GM18520 (cell line): ENCODE measurements at regions not wholly inside any gene's neighbourhood (a gene's known extent, or its start where the extent isn't known, plus 50 kb on each side); places are given as distances from the start of the nearest gene placed in this dataset.
"Not testable (repeated sequence)": the region's sequence is repeated elsewhere in the genome, so short reads cannot be mapped to it uniquely, and the experiment has no call there.

Experiments used
- ATAC-seq: cut with Tn5 transposase; IDR thresholded peaks from one replicate; pipeline ENCODE4 v1.9.1; 2021; ENCODE audit not compliant: unreplicated experiment

DNA sequence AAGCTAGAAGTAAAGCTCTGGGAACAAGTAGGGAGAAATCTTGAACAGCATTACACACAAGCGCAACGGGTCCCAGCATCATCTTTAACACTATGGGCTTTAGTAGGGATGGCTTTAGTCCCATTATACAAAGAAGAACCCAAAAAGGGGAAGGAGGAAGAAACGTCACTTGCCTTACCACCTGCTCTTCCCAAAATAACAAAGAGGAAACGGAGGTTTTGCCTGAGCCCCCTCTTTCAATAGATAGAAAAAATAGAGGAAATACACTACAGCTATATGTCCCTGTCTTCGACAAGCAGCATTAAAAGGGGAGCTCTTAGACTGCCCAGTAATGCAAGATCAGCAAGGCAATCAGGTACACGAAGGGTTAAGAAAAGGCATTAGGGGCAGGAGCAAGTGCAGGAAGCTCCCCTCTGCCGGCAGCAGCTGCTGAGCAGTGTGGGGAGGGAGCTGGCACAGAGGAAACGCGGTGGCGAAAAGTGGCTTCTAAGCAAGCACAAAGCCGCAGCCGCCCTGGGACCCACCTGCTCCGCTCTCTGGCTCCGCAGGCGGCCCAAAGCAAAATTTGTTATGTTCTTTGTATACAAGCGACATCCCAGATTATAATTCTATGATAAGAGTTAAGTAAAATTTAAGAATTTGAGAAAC, 1172.4 kb downstream of the TMEM121 start:
- ATAC-seq = not testable (repeated sequence)

- ATAC-seq = not testable (repeated sequence)
These were observed 1177.3 kb downstream of the TMEM121 start for GRCh38 chr14:106703651-106704050.

GRCh38 chr14:106706488-106706887, 1180.1 kb downstream of the TMEM121 start:
- not testable (repeated sequence) for ATAC-seq

GRCh38 chr14:106710187-106710586, 1183.8 kb downstream of the TMEM121 start:
- ATAC-seq = not testable (repeated sequence)

DNA sequence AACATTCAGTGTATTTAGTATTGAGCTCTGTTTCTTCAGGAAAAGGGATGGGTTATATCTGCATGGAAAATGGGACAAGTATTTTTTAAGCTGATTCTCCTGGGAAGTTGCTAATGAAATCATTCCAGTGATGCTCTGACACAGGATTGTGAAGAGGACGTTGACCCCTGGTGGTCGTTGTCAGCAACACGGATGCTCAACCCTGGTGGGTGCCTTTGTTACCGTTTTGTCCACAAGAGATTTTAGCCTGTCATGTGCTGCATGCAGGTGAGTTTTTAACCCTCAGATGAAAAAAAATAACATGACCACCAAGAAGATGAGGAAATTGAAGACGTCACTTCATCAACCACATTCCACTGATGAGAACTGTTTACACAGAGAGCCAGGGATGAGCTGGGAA, 1186.1 kb downstream of the TMEM121 start:
- not testable (repeated sequence) for ATAC-seq

DNA sequence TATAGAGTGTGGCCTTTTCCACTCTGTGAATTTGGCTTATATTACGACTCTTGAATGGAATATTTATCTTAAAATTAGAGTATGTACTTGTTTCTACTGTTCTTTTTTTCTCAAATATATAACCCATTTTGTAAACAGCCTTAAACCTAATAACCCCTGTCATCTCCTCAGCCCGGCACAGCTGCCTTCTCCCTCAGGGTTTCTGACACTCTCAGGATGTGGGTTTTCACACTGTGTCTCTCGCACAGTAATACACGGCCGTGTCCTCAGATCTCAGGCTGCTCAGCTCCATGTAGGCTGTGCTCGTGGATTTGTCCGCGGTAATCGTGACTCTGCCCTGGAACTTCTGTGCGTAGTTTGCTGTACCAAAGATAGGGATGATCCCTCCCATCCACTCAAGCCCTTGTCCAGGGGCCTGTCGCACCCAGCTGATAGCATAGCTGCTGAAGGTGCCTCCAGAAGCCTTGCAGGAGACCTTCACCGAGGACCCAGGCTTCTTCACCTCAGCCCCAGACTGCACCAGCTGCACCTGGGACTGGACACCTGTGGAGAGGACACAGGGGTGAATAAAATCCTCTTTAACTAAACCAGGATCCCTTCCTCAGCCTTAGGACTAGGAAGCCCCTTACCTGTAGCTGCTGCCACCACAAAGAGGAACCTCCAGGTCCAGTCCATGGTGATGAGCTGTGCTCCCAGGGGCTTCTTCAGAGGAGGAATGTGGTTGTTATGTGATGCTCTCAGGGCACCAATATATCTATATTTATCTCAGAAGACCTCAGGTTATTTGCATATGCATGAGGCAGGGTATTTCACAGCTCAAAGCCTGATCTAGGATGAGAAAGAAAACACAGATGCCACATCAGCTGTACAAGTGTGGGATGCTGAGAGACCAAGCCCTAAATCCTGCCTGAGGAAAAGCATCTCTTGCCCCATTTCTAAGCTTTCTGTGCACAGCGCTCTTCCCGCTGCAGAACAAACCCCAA, 1188.4 kb downstream of the TMEM121 start:
- peak; percentile 52 for ATAC-seq

- not testable (repeated sequence) for ATAC-seq
These were observed 1191.2 kb downstream of the TMEM121 start for GRCh38 chr14:106717544-106717943.

- ATAC-seq = not testable (repeated sequence)
These were observed 1193.5 kb downstream of the TMEM121 start for GRCh38 chr14:106719880-106720279.

- not testable (repeated sequence) for ATAC-seq
These were observed 1195.5 kb downstream of the TMEM121 start for GRCh38 chr14:106721926-106722325.

DNA sequence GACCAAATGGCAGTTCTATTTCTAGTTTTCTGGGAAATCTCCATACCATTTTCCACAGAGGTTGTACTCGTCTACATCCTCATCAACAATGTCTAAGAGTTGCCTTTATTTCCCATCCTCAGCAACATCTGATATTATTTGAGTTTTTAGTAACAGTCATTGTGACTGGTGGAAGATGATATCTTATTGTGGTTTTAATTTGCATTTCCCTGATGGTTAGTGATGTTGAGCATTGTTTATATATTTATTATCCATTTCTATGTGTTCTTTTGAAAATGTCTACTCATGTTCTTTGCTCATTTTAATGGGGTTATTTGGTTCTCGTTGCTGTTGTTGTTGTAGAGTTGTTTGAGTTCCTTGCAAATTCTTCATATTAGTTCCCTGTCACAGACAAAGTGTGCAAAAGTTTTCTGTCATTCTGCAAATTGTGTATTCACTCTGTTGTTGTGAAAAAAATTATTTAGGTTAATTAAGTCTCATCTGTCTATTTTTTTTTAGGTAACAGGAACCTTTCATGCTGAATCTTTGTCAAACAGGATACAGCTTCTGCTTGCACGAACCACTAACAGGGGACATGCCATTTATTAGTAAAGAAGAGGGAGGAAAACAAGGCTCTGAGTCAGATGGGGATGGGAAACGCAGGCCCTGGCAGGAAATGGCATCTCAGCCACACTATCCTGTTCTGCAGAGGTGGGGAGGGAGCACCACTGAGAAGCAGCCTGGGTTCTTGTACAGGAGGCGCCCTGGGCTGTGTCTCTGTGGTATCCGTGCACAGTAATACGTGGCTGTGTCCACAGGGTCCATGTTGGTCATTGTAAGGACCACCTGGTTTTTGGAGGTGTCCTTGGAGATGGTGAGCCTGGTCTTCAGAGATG, 1196.7 kb downstream of the TMEM121 start:
- ATAC-seq = not testable (repeated sequence)

DNA sequence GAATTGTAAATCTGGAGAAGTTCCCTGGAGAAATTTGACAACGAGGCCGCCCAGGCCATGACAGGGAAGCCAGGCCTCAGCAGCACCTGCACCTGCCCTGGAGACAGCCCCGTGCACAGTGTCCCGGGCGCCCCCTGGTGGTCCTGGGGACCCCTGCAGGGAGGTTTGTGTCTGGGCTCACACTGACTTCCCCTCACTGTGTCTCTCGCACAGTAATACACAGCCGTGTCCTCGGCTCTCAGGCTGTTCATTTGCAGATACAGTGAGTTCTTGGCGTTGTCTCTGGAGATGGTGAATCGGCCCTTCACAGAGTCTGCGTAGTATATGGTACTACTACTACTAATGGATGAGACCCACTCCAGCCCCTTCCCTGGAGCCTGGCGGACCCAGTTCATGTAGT, 1201.6 kb downstream of the TMEM121 start:
- ATAC-seq = not testable (repeated sequence)

- no peak for ATAC-seq
These were observed 1202.2 kb downstream of the TMEM121 start for GRCh38 chr14:106728611-106729010.

DNA sequence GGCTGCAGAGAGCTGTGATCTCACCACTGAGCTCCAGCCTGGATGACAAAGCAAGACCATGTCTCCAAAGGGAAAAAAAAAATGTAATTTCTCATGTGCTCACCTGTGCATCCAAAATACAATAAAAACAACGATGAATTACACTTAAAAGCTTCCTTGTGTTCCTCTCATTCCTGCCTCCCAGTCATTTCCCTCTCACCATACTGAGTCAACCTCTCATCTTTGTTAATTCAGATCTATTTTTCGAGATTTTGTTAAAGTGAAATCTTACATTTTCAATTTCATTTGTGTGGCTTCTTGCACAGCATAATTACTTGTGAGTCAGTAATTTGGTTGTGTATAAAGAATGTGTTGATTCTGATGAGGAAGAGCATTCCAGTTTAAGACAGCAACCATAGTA, 1203.2 kb downstream of the TMEM121 start:
- ATAC-seq = no peak

- ATAC-seq = no peak
These were observed 1207.4 kb downstream of the TMEM121 start for GRCh38 chr14:106733771-106734170.

DNA sequence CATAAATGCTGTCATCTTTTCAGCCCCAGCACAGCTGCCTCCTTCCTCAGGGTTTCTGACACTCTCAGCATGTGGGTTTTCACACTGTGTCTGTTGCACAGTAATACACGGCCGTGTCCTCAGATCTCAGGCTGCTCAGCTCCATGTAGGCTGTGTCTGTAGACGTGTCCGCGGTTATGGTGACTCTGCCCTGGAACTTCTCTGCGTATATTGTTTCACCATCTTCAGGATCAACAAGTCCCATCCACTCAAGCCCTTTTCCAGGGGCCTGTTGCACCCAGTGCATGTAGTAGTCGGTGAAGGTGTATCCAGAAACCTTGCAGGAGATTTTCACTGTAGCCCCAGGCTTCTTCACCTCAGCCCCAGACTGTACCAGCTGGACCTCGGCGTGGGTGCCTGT, 1210.6 kb downstream of the TMEM121 start:
- no peak for ATAC-seq

GRCh38 chr14:106738075-106738474, 1211.7 kb downstream of the TMEM121 start:
- ATAC-seq = no peak

DNA sequence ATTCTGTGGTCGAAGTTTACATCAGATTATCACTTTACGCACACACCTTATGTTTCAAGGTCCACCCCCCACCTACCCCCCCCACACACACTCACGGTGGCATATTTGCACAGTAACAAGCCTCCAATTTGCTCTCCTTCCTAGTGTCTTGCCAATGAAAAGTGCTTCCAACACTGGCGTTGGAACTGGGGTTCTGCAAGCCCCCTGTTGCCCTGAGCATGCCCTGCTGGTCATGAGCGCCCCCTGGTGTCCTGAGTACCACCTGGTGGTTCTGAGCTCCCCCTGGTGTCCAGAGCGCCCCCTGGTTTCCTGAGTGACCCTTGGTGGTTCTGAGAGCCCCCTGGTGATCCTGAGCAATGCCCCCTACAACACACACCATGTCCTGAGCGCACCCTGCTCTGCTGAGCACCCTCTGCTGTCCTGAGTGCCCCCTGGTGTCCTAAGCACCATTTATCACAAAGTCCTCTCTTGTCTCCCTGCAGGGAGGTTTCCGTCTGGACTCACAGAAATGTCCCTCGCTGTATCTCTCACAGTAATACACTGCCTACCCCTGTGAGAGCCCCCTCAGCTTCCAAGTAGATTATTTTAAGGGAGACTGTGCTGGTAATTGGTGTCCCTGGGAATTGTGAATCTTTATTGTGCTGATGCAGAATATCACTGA, 1212.3 kb downstream of the TMEM121 start:
- not testable (repeated sequence) for ATAC-seq

DNA sequence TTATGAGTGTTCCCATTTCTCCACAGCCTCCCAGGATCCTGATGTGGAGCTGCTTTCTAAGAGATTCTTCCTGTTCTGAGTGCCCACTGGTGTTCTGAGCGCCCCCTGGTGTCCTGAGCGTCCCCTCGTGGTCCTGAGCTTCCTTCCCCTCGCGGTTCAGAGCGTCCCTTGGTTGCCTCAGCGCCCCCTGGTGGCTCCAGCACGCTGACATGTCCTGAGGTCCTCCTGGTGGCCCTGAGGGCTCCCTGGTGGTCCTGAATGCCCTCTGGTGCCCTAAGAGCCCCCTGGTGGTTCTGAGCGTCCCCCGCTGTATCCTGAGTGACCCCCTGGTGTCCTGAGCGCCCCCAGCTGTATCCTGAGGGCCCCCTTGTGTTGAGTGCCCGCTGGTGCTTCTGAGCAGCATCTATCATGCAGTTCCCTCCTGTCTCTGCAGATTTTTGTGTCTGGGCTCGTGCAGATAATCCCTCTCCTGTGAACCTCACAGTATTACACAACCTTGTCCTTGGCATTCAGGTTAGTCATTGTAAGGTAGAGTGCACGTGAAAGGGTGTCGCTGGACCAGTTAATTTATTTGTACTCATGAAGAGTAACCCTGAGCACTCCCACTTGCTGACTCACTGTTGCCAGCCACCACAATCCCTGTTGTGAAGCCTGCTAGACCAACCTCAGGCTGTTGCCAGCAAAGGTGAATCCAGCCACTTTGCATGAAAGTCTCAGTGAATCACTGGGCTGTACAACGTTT, 1214.9 kb downstream of the TMEM121 start:
- ATAC-seq = peak; percentile 37

DNA sequence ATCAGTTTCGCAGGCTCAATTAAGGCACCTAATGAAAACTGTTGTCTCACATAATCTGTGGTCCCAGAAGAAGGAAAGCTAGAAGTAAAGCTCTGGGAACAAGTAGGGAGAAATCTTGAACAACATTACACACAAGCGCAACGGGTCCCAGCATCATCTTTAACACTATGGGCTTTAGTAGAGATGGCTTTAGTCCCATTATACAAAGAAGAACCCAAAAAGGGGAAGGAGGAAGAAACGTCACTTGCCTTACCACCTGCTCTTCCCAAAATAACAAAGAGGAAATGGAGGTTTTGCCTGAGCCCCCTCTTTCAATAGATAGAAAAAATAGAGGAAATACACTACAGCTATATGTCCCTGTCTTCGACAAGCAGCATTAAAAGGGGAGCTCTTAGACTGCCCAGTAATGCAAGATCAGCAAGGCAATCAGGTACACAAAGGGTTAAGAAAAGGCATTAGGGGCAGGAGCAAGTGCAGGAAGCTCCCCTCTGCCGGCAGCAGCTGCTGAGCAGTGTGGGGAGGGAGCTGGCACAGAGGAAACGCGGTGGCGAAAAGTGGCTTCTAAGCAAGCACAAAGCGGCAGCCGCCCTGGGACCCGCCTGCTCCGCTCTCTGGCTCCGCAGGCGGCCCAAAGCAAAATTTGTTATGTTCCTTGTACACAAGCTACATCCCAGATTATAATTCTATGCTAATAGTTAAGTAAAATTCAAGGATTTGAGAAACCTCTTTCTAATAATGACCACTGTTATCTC, 1218.8 kb downstream of the TMEM121 start:
- ATAC-seq = peak; percentile 39
